Motor neuron (in vitro differentiated cells): ENCODE measurements at regions not wholly inside any gene's neighbourhood (a gene's known extent, or its start where the extent isn't known, plus 50 kb on each side); places are given as distances from the start of the nearest gene placed in this dataset.

Experiments
- ATAC-seq, 8 experiments: fragments of 200-7000 bp; cut with Tn5 transposase; replicated peaks in 6 of 8; 2 replicates each; pipeline ENCODE4 v1.8.0; 2021; ENCODE audit warnings: mild to moderate bottlenecking in 8 of 8, moderate library complexity in 8 of 8
- H3K27ac ChIP-seq, 2 donors: fragments of 250-450 bp; sonication (Bioruptor Pico); 2 replicates each; pipeline ENCODE4 v1.9.0; 2021; ENCODE audit warnings: antibody characterized with exemption in 2 of 2, mild to moderate bottlenecking in 2 of 2, moderate library complexity in 1 of 2
- H3K4me1 ChIP-seq, 2 donors: fragments of 250-450 bp; sonication (Bioruptor Pico); replicated peaks in 1 of 2; 2 replicates each; pipeline ENCODE4 v1.6.1; 2021; ENCODE audit warnings: antibody characterized with exemption in 2 of 2, mild to moderate bottlenecking in 2 of 2, moderate library complexity in 1 of 2
- H3K4me3 ChIP-seq, 5 donors: fragments of 250-450 bp; sonication (Bioruptor Pico); 2 replicates each; pipeline ENCODE4 v1.9.0; 2021; ENCODE audit warnings: antibody characterized with exemption in 5 of 5, mild to moderate bottlenecking in 5 of 5, moderate library complexity in 4 of 5
- WGBS, 10 experiments: fragments of 450-650 bp; shearing (Covaris generic); methylation state at CpG; one replicate each; pipeline ENCODE4 v1.0.0; 2022; 5-methylcytosine and 5-hydroxymethylcytosine counted together
- in situ Hi-C, 9 experiments: fragments of 400-800 bp; cut with MboI; loops; one replicate each; pipeline ENCODE4 v1.15.0; 2021; ENCODE audit warnings: low sequenced_read_pairs in 9 of 9, low pct_unique_long_range_greater_than_20kb in 2 of 9; ENCODE audit not compliant: unreplicated experiment in 9 of 9

DNA sequence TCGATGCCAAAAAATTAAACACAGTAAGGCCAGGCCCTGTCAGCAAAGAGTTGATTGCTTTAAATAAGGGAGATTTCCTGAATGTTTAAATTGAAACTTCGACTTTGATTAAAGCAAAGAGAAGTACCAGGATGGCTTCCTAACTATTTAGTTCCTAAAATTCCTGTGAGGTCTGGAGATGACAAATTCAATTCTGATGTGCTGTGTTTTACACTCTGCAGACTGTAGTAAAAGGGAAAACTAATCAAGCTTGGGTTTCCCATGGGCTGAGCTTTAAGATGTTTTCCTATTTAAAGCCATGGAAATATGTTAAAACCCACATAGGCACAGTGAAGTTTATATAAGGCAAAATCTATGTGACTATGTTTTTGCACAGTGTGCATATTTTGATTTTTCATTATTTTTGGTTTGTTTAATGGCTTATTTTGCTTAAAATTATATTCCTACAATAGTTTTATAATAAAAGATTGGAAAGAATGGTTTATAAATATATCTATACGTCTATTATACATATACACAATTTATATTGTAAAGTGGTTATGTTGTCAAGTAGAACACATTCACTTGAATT is 198.5 kb upstream of the EYA4 start:
- ATAC-seq = no peak
- no peak overlapping the region for H3K27ac ChIP-seq
- WGBS, 10 experiments = 17 to 100% (median 78%) methylated on average over 2 to 3 of the region's 3 CpGs; no CpG with 5 or more reads in 1 of the 10 experiments
- in situ Hi-C loops = no loop called here
- peaks cover 0 to 9% of the 10 kb centered on the region in 2 donors for H3K4me1 ChIP-seq
- H3K4me3 ChIP-seq = no peak overlapping the region

GRCh38 chr6:133046576-133046975 is 194.6 kb upstream of the EYA4 start:
- Histone ChIP-seq H3K4me1 (no peaks in the 10 kb centered on the region), H3K4me3 (no peak overlapping the region), H3K27ac (no peak overlapping the region)
- WGBS, 10 experiments = 7 to 100% (median 57%) methylated on average over 1 to 3 of the region's 3 CpGs; no CpG with 5 or more reads in 1 of the 10 experiments
- no peak for ATAC-seq
- in situ Hi-C loops = no loop called here

DNA sequence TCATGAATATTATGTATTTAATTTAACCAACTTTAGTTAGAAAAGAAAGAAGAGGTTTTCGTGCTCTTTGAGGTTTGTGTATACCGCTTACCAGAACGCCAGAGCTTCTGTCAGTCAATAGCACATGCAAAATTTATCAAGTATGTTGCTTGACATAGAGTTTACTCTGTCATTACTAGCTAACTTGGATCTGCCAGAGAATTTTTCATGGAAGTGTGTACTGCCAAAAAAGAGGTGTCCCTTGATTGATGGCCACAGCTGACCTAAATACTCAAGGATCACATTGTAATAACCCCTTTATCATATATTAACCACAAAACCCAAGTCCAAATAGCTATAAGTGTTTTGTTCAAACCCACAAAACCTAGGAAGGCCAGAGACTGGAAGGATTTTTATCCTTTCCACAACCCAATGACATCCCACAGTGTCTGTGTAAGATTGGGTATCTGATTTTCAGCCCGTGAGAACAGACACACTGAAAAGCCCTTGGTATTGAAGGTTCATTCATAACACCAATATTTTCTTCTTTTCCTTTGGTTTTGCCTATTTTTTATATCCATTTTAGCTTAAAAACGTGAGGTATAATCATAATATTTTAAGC is 194.0 kb upstream of the EYA4 start:
- no peak for ATAC-seq
- in situ Hi-C loops = no loop called here
- no peaks in the 10 kb centered on the region for H3K4me1 ChIP-seq
- no peak overlapping the region for H3K27ac ChIP-seq
- WGBS, 10 experiments = 20 to 100% (median 81%) methylated on average over 1 to 5 of the region's 5 CpGs
- no peak overlapping the region for H3K4me3 ChIP-seq

GRCh38 chr6:133047706-133048105 is 193.5 kb upstream of the EYA4 start:
- H3K27ac ChIP-seq = no peak overlapping the region
- no peak for ATAC-seq
- WGBS, 10 experiments = 8 to 100% (median 70%) methylated on average over 1 of the region's 1 CpG
- in situ Hi-C loops = no loop called here
- H3K4me1 ChIP-seq = no peaks in the 10 kb centered on the region
- no peak overlapping the region for H3K4me3 ChIP-seq

DNA sequence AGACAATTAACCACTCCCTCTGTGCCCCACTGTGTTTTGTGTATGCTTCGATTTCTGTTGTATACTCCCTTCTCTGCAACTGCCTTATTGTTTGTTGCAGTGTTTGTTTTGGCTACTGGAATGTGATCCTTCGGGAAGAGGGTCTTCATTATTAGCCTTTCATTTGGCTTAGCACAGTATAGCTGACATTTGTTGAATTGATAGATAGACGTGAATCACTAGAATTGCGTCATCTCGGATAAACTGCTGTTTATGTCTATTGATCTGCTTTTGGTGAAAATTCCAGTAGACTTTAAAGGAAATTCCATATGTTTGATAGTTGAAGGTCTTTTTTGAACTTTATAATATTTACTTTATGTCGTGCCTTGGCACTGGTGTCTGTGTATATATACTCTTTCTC is 189.9 kb upstream of the EYA4 start:
- ATAC-seq = no peak
- H3K4me1 ChIP-seq = no peaks in the 10 kb centered on the region
- no peak overlapping the region for H3K4me3 ChIP-seq
- H3K27ac ChIP-seq = no peak overlapping the region
- in situ Hi-C loops = no loop called here
- WGBS, 10 experiments = 32 to 100% (median 69%) methylated on average over 1 to 6 of the region's 6 CpGs

DNA sequence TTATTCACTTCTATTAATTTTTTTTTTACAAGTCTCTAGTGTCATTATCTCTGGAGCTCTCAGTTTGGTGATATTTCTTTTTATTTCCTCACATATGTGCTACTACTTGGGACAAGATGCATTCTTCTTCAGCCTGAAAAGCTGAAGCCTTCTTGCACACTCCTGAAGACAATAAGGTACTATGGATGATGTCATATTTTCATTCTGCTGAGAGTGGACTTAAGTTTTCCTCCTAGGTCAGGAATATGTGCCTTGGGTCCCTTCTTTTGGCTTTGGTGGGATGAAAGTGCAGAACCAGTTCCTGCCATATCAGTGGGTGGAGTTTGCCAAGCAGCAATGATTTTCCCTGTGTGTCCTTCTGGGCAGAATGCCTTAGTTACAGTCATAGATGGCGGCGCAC is 188.7 kb upstream of the EYA4 start:
- 50 to 100% (median 100%) methylated on average over 2 of the region's 2 CpGs; no CpG with 5 or more reads in 3 of the 10 experiments for WGBS, 10 experiments
- no peak for ATAC-seq
- Histone ChIP-seq H3K4me3 (no peak overlapping the region), H3K4me1 (no peaks in the 10 kb centered on the region), H3K27ac (no peak overlapping the region)
- in situ Hi-C loops = no loop called here

DNA sequence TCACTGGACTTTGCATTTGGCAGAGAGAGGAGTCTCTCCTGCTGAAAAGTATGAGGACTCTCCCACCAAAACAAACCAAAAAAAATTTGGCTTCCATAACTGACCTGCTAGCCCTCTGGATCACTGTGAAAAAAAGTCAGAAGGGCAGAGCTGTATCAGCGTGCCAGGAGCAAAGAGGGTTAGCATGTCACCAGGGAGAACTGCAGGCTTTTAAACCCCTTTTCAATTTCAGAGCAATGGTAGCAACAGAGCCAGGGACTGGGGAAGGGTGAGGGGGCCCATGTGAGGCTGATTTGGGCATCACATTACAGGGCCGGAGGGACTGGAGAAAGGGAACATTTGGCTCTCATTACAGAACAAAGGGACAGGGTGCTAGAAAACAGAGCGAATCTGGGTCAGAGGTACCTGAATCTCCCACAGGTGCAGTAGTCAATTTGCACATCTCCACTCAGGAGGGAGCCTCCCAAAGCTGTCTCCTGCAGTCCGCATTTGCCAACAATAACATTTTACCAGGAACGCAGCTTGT is 185.7 kb upstream of the EYA4 start:
- peak in 1 of 8 experiments; percentile 30 for ATAC-seq
- Histone ChIP-seq H3K4me3 (no peak overlapping the region), H3K27ac (no peak overlapping the region), H3K4me1 (no peaks in the 10 kb centered on the region)
- WGBS, 10 experiments = 20 to 94% (median 73%) methylated on average over 1 to 5 of the region's 5 CpGs
- in situ Hi-C loops = no loop called here

GRCh38 chr6:133057352-133057751 is 183.8 kb upstream of the EYA4 start:
- Histone ChIP-seq H3K4me3 (no peak overlapping the region), H3K27ac (no peak overlapping the region), H3K4me1 (no peaks in the 10 kb centered on the region)
- ATAC-seq = no peak
- 71 to 100% (median 100%) methylated on average over 2 of the region's 2 CpGs; no CpG with 5 or more reads in 5 of the 10 experiments for WGBS, 10 experiments
- in situ Hi-C loops = no loop called here

DNA sequence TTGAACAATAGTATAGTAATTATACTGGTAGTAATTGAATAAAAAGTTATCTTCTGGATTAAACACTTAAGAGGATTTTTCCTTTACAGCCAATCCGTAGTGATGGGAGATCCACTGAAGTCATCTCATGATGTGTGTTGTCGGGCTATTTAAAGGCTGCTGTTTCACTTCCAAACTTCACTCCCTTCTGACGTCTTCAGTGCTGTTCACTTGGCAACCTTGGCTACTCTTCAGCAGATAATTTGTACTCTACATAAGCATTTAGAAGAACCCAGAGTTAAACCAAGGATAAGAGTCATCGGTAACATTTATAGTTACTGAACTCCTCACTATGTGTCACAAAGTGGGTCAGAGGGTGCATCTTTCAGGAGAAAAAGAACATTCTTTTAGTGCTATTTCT is 179.1 kb upstream of the EYA4 start:
- peak in 2 of 8 experiments; percentile 96 to 99 for ATAC-seq
- no peak overlapping the region for H3K27ac ChIP-seq
- no peaks in the 10 kb centered on the region for H3K4me1 ChIP-seq
- WGBS, 10 experiments = 6 to 100% (median 64%) methylated on average over 1 to 4 of the region's 4 CpGs; no CpG with 5 or more reads in 1 of the 10 experiments
- in situ Hi-C loops = no loop called here
- H3K4me3 ChIP-seq = no peak overlapping the region

- Histone ChIP-seq H3K4me3 (no peak overlapping the region), H3K27ac (no peak overlapping the region), H3K4me1 (no peaks in the 10 kb centered on the region)
- in situ Hi-C loops = no loop called here
- WGBS, 10 experiments = 62 to 96% (median 90%) methylated on average over 1 to 7 of the region's 8 CpGs; no CpG with 5 or more reads in 1 of the 10 experiments
- peak in 2 of 8 experiments; percentile 22 to 64 for ATAC-seq
Measured at GRCh38 chr6:133062696-133063306, 178.4 kb upstream of the EYA4 start.

- in situ Hi-C loops = no loop called here
- no peak overlapping the region for H3K4me3 ChIP-seq
- H3K27ac ChIP-seq = no peak overlapping the region
- no peaks in the 10 kb centered on the region for H3K4me1 ChIP-seq
- no peak for ATAC-seq
- 18 to 100% (median 73%) methylated on average over 2 to 3 of the region's 3 CpGs for whole genome bisulfite sequencing, 10 experiments
Measured at GRCh38 chr6:133067960-133068359, 173.2 kb upstream of the EYA4 start.

- 27 to 100% (median 84%) methylated on average over 1 to 4 of the region's 4 CpGs for WGBS, 10 experiments
Measured at GRCh38 chr6:133070410-133071043, 170.6 kb upstream of the EYA4 start.

GRCh38 chr6:133079901-133080300 is 161.3 kb upstream of the EYA4 start:
- Histone ChIP-seq H3K4me3 (no peak overlapping the region), H3K4me1 (no peaks in the 10 kb centered on the region), H3K27ac (no peak overlapping the region)
- no peak for ATAC-seq
- WGBS, 10 experiments = 48 to 90% (median 78%) methylated on average over 1 to 2 of the region's 2 CpGs; no CpG with 5 or more reads in 4 of the 10 experiments
- in situ Hi-C loops = no loop called here

More at GRCh38 chr6:133070410-133071043, 170.6 kb upstream of the EYA4 start:
- ATAC-seq = no peak
- H3K4me1 ChIP-seq = no peaks in the 10 kb centered on the region
- no peak overlapping the region for H3K4me3 ChIP-seq
- in situ Hi-C loops = no loop called here
- no peak overlapping the region for H3K27ac ChIP-seq
